HEK293T (cell line): ENCODE measurements at regions not wholly inside any gene's neighbourhood (a gene's known extent, or its start where the extent isn't known, plus 50 kb on each side); places are given as distances from the start of the nearest gene placed in this dataset.

Experiments used
- ARNT ChIP-seq: fragments of 450-650 bp; IDR thresholded peaks from 2 replicates; pipeline ENCODE4 v1.6.1; 2017; ENCODE audit warnings: mild to moderate bottlenecking
- CTBP1 ChIP-seq: fragments of 450-650 bp; IDR thresholded peaks from 2 replicates; pipeline ENCODE4 v1.6.1; 2016; ENCODE audit warnings: borderline replicate concordance
- ELF4 ChIP-seq: fragments of 450-650 bp; IDR thresholded peaks from 2 replicates; pipeline ENCODE4 v1.6.1; 2017; ENCODE audit warnings: antibody characterized with exemption
- FOXM1 ChIP-seq: fragments of 450-650 bp; IDR thresholded peaks from 2 replicates; pipeline ENCODE4 v1.6.1; 2017; ENCODE audit warnings: mild to moderate bottlenecking, borderline replicate concordance
- LEF1 ChIP-seq: fragments of 450-650 bp; IDR thresholded peaks from 2 replicates; pipeline ENCODE4 v1.6.1; 2017; ENCODE audit warnings: mild to moderate bottlenecking, borderline replicate concordance
- SP1 ChIP-seq: fragments of 450-650 bp; IDR thresholded peaks from 2 replicates; pipeline ENCODE4 v1.6.1; 2017
- SUZ12 ChIP-seq: fragments of 450-650 bp; IDR thresholded peaks from 2 replicates; pipeline ENCODE4 v1.6.1; 2016; ENCODE audit warnings: mild to moderate bottlenecking

GRCh38 chr5:159415301-159415937, 85.1 kb upstream of the IL12B start:
- TF ChIP-seq FOXM1 = no peak
- no peak for TF ChIP-seq CTBP1
- no peak for TF ChIP-seq ARNT
- TF ChIP-seq SUZ12 = no peak
- TF ChIP-seq LEF1 = no peak
- no peak for TF ChIP-seq ELF4
- no peak for TF ChIP-seq SP1
